WTC11 (cell line): ENCODE measurements at regions not wholly inside any gene's neighbourhood (a gene's known extent, or its start where the extent isn't known, plus 50 kb on each side); places are given as distances from the start of the nearest gene placed in this dataset.

Experiments
- ATAC-seq: fragments of 200-7000 bp; cut with Tn5 transposase; 2 replicates; pipeline ENCODE4 v1.10.0; 2021; ENCODE audit warnings: mild to moderate bottlenecking, moderate library complexity
- CTCF ChIA-PET: fragments of 300-600 bp; sonication (Branson Sonifier 250); formaldehyde crosslinking; loops from one replicate; lab custom pipeline; 2021; ENCODE audit warnings: antibody characterized with exemption; lab: Charles Lee
- POLR2A ChIA-PET: fragments of 350-600 bp; sonication (Branson Sonifier 250); formaldehyde crosslinking; loops from one replicate; lab custom pipeline; 2021; ENCODE audit warnings: antibody characterized with exemption; lab: Charles Lee
- DNase-seq: peaks from one replicate; pipeline ENCODE4 v3.0.0; 2021; ENCODE audit warnings: low spot score
- H3K27ac Mint-ChIP-seq: 2 replicates; pipeline ENCODE4 v1.8.0; 2021; ENCODE audit warnings: mixed read lengths
- H3K27me3 Mint-ChIP-seq: 2 replicates; pipeline ENCODE4 v1.8.0; 2021; ENCODE audit warnings: low read depth, mild to moderate bottlenecking, moderate library complexity, mixed read lengths
- H3K36me3 Mint-ChIP-seq: 2 replicates; pipeline ENCODE4 v1.8.0; 2021; ENCODE audit warnings: mixed read lengths
- H3K4me1 Mint-ChIP-seq: 2 replicates; pipeline ENCODE4 v1.8.0; 2022; ENCODE audit warnings: mixed read lengths
- H3K4me3 Mint-ChIP-seq: 2 replicates; pipeline ENCODE4 v1.8.0; 2021; ENCODE audit warnings: mild to moderate bottlenecking, moderate library complexity, mixed read lengths
- H3K9me3 Mint-ChIP-seq: 2 replicates; pipeline ENCODE4 v1.8.0; 2021; ENCODE audit warnings: mixed read lengths
- CREM ChIP-seq: sonication (generic); formaldehyde crosslinking; IDR thresholded peaks from 2 replicates; pipeline ENCODE4 v1.8.1; 2022; ENCODE audit warnings: mild to moderate bottlenecking, missing genetic modification reagents, moderate library complexity
- ETV6 ChIP-seq: sonication (generic); formaldehyde crosslinking; IDR thresholded peaks from 2 replicates; pipeline ENCODE4 v1.8.1; 2022; ENCODE audit warnings: mild to moderate bottlenecking, missing genetic modification reagents
- FOXK1 ChIP-seq: sonication (generic); formaldehyde crosslinking; IDR thresholded peaks from 2 replicates; pipeline ENCODE4 v1.8.0; 2022; ENCODE audit warnings: mild to moderate bottlenecking, moderate library complexity, missing genetic modification reagents
- GABPB1 ChIP-seq: sonication (generic); formaldehyde crosslinking; IDR thresholded peaks from 2 replicates; pipeline ENCODE4 v1.8.1; 2023; ENCODE audit warnings: mild to moderate bottlenecking, missing genetic modification reagents
- JUN ChIP-seq: sonication (generic); formaldehyde crosslinking; IDR thresholded peaks from 2 replicates; pipeline ENCODE4 v1.8.0; 2023; ENCODE audit warnings: mild to moderate bottlenecking, missing genetic modification reagents
- KAT7 ChIP-seq: sonication (generic); formaldehyde crosslinking; IDR thresholded peaks from 2 replicates; pipeline ENCODE4 v1.8.1; 2023; ENCODE audit warnings: missing genetic modification reagents, mild to moderate bottlenecking, borderline replicate concordance
- NFYB ChIP-seq: sonication (generic); formaldehyde crosslinking; conservative IDR thresholded peaks from 2 replicates; pipeline ENCODE4 v1.8.0; 2022; ENCODE audit warnings: low read depth, missing genetic modification reagents
- NR1H2 ChIP-seq: sonication (generic); formaldehyde crosslinking; IDR thresholded peaks from 2 replicates; pipeline ENCODE4 v1.9.0; 2021; ENCODE audit warnings: mild to moderate bottlenecking, moderate library complexity, missing genetic modification reagents
- NR3C1 ChIP-seq: sonication (generic); formaldehyde crosslinking; conservative IDR thresholded peaks from 2 replicates; pipeline ENCODE4 v1.8.1; 2023; ENCODE audit warnings: low read depth, mild to moderate bottlenecking, missing genetic modification reagents
- PRDM15 ChIP-seq: sonication (generic); formaldehyde crosslinking; IDR thresholded peaks from 2 replicates; pipeline ENCODE4 v1.8.0; 2022; ENCODE audit warnings: missing genetic modification reagents
- PRRX2 ChIP-seq: fragments of 250-450 bp; sonication (Bioruptor Pico); IDR thresholded peaks from 2 replicates; pipeline ENCODE4 v1.8.0; 2021; ENCODE audit warnings: mild to moderate bottlenecking
- RELA ChIP-seq: sonication (generic); formaldehyde crosslinking; IDR thresholded peaks from 2 replicates; pipeline ENCODE4 v1.8.1; 2022; ENCODE audit warnings: missing genetic modification reagents, mild to moderate bottlenecking, borderline replicate concordance
- RORB ChIP-seq: fragments of 250-450 bp; sonication (Bioruptor Pico); IDR thresholded peaks from 2 replicates; pipeline ENCODE4 v1.9.0; 2021; ENCODE audit warnings: mild to moderate bottlenecking
- SMAD4 ChIP-seq: sonication (generic); formaldehyde crosslinking; IDR thresholded peaks from 2 replicates; pipeline ENCODE4 v1.8.0; 2022; ENCODE audit warnings: mild to moderate bottlenecking, missing genetic modification reagents
- SP1 ChIP-seq: sonication (generic); formaldehyde crosslinking; conservative IDR thresholded peaks from 2 replicates; pipeline ENCODE4 v1.8.1; 2022; ENCODE audit warnings: missing genetic modification reagents
- TCF7 ChIP-seq: sonication (generic); formaldehyde crosslinking; IDR thresholded peaks from 2 replicates; pipeline ENCODE4 v1.8.0; 2022; ENCODE audit warnings: mild to moderate bottlenecking, low read depth, missing genetic modification reagents, moderate library complexity
- TEAD4 ChIP-seq: sonication (generic); formaldehyde crosslinking; IDR thresholded peaks from 2 replicates; pipeline ENCODE4 v1.8.0; 2022; ENCODE audit warnings: mild to moderate bottlenecking, missing genetic modification reagents
- ZBTB21 ChIP-seq: sonication (generic); formaldehyde crosslinking; IDR thresholded peaks from 2 replicates; pipeline ENCODE4 v1.8.1; 2023; ENCODE audit warnings: mild to moderate bottlenecking, missing genetic modification reagents, borderline replicate concordance
- ZBTB43 ChIP-seq: sonication (generic); formaldehyde crosslinking; IDR thresholded peaks from 2 replicates; pipeline ENCODE4 v1.8.1; 2023; ENCODE audit warnings: mild to moderate bottlenecking, missing genetic modification reagents
- ZNF138 ChIP-seq: sonication (generic); formaldehyde crosslinking; conservative IDR thresholded peaks from 2 replicates; pipeline ENCODE4 v1.8.1; 2022; ENCODE audit warnings: mild to moderate bottlenecking, moderate library complexity, missing genetic modification reagents
- ZNF671 ChIP-seq: fragments of 250-450 bp; sonication (Bioruptor Pico); IDR thresholded peaks from 2 replicates; pipeline ENCODE4 v1.8.0; 2021; ENCODE audit warnings: mild to moderate bottlenecking
- TF ChIP-seq, protein P1 (sequence below): fragments of 200-600 bp; IDR thresholded peaks from 2 replicates; pipeline ENCODE4 v1.8.0; 2022; ENCODE audit warnings: antibody characterized with exemption
- TF ChIP-seq, protein P2 (sequence below): sonication (generic); formaldehyde crosslinking; IDR thresholded peaks from 2 replicates; pipeline ENCODE4 v1.8.0; 2022; ENCODE audit warnings: mild to moderate bottlenecking, missing genetic modification reagents
- TF ChIP-seq, protein P3 (sequence below): sonication (generic); formaldehyde crosslinking; IDR thresholded peaks from 2 replicates; pipeline ENCODE4 v1.8.1; 2023; ENCODE audit warnings: mild to moderate bottlenecking, missing genetic modification reagents, moderate library complexity
- TF ChIP-seq, protein P4 (sequence below): sonication (generic); formaldehyde crosslinking; IDR thresholded peaks from 2 replicates; pipeline ENCODE4 v1.8.1; 2022; ENCODE audit warnings: mild to moderate bottlenecking, missing genetic modification reagents, moderate library complexity, borderline replicate concordance
- TF ChIP-seq, protein P5 (sequence below): sonication (generic); formaldehyde crosslinking; IDR thresholded peaks from 2 replicates; pipeline ENCODE4 v1.8.1; 2022; ENCODE audit warnings: low read depth, missing genetic modification reagents, borderline replicate concordance

DNA sequence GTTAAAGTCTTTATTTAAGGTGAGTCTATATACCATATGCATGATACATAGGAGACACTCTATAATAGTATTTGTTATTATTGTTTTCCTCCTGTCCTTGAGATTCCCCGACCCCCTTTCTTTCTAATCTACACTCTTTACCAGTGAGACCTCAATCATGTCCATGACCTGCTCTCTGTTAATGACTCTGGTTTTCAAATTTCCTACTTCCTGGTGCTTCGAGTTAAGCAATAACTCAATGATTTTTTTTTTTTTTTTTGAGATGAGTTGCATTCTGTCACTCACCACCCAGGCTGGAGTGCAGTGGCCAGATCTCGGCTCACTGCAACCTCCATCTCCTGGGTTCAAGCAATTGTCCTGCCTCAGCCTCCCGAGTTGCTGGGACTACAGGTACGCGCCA is 574.6 kb upstream of the SLC35B3 start:
- TF ChIP-seq, protein P1, sequence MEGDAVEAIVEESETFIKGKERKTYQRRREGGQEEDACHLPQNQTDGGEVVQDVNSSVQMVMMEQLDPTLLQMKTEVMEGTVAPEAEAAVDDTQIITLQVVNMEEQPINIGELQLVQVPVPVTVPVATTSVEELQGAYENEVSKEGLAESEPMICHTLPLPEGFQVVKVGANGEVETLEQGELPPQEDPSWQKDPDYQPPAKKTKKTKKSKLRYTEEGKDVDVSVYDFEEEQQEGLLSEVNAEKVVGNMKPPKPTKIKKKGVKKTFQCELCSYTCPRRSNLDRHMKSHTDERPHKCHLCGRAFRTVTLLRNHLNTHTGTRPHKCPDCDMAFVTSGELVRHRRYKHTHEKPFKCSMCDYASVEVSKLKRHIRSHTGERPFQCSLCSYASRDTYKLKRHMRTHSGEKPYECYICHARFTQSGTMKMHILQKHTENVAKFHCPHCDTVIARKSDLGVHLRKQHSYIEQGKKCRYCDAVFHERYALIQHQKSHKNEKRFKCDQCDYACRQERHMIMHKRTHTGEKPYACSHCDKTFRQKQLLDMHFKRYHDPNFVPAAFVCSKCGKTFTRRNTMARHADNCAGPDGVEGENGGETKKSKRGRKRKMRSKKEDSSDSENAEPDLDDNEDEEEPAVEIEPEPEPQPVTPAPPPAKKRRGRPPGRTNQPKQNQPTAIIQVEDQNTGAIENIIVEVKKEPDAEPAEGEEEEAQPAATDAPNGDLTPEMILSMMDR = no peak
- TF ChIP-seq, protein P2, sequence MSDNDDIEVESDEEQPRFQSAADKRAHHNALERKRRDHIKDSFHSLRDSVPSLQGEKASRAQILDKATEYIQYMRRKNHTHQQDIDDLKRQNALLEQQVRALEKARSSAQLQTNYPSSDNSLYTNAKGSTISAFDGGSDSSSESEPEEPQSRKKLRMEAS (CRISPR knock-in tag) = no peak
- TF ChIP-seq NR1H2 = no peak
- no peak for TF ChIP-seq GABPB1 (CRISPR knock-in tag)
- TF ChIP-seq, protein P3, sequence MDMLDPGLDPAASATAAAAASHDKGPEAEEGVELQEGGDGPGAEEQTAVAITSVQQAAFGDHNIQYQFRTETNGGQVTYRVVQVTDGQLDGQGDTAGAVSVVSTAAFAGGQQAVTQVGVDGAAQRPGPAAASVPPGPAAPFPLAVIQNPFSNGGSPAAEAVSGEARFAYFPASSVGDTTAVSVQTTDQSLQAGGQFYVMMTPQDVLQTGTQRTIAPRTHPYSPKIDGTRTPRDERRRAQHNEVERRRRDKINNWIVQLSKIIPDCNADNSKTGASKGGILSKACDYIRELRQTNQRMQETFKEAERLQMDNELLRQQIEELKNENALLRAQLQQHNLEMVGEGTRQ (CRISPR knock-in tag) = no peak
- TF ChIP-seq FOXK1 (CRISPR knock-in tag) = no peak
- TF ChIP-seq PRDM15 (CRISPR knock-in tag) = no peak
- TF ChIP-seq RORB (CRISPR knock-in tag) = no peak
- no peak for TF ChIP-seq CREM (CRISPR knock-in tag)
- TF ChIP-seq SP1 (CRISPR knock-in tag) = no peak
- TF ChIP-seq SMAD4 (CRISPR knock-in tag) = no peak
- no peak for TF ChIP-seq NR3C1 (CRISPR knock-in tag)
- no peak for TF ChIP-seq ZNF138 (CRISPR knock-in tag)
- no peak for TF ChIP-seq ZBTB21 (CRISPR knock-in tag)
- TF ChIP-seq ZNF671 (CRISPR knock-in tag) = no peak
- H3K4me3 Mint-ChIP-seq = no peak overlapping the region
- ATAC-seq = no peak
- H3K9me3 Mint-ChIP-seq = peaks cover 14% of the 10 kb centered on the region
- no peak overlapping the region for H3K27ac Mint-ChIP-seq
- H3K36me3 Mint-ChIP-seq = no peaks in the 10 kb centered on the region
- DNase-seq = no peak
- no peaks in the 10 kb centered on the region for H3K4me1 Mint-ChIP-seq
- no peaks in the 10 kb centered on the region for H3K27me3 Mint-ChIP-seq
- ChIA-PET POLR2A (no interaction called here), CTCF (no interaction called here)

DNA sequence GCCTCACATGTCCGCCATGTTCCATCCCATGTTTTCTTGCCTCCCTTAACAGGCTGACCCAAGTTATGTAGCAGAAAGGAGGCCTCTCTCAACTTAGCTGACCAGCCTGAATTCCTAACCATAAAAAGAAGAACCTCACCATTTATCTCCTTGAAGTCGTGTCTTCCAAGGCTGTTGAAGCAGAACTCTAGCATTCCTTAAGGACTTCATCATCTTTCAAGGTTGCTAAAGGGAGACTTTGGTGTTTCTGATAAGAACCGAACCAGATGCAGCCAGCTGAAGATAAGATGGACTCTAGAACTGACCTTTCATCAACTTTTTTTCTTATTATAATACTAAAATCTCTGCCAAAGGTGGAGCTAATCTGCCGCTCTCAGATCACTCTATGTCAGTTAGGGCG is 571.7 kb upstream of the SLC35B3 start:
- H3K4me1 Mint-ChIP-seq = no peaks in the 10 kb centered on the region
- no peak overlapping the region for H3K27ac Mint-ChIP-seq
- ChIA-PET CTCF (no interaction called here), POLR2A (no interaction called here)
- H3K4me3 Mint-ChIP-seq = no peak overlapping the region
- no peak for DNase-seq
- H3K27me3 Mint-ChIP-seq = no peaks in the 10 kb centered on the region
- ATAC-seq = no peak
- H3K36me3 Mint-ChIP-seq = no peaks in the 10 kb centered on the region
- H3K9me3 Mint-ChIP-seq = peaks cover 10% of the 10 kb centered on the region
- no peak for TF ChIP-seq KAT7
- TF ChIP-seq, protein P4, sequence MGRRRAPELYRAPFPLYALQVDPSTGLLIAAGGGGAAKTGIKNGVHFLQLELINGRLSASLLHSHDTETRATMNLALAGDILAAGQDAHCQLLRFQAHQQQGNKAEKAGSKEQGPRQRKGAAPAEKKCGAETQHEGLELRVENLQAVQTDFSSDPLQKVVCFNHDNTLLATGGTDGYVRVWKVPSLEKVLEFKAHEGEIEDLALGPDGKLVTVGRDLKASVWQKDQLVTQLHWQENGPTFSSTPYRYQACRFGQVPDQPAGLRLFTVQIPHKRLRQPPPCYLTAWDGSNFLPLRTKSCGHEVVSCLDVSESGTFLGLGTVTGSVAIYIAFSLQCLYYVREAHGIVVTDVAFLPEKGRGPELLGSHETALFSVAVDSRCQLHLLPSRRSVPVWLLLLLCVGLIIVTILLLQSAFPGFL (CRISPR knock-in tag) = no peak
- no peak for TF ChIP-seq NFYB (CRISPR knock-in tag)
- TF ChIP-seq GABPB1 (CRISPR knock-in tag) = no peak
- TF ChIP-seq ETV6 (CRISPR knock-in tag) = no peak
- no peak for TF ChIP-seq SMAD4 (CRISPR knock-in tag)
- TF ChIP-seq CREM (CRISPR knock-in tag) = no peak
- no peak for TF ChIP-seq TEAD4 (CRISPR knock-in tag)
- no peak for TF ChIP-seq ZBTB43 (CRISPR knock-in tag)
- no peak for TF ChIP-seq TCF7
- TF ChIP-seq RELA (CRISPR knock-in tag) = no peak
- no peak for TF ChIP-seq JUN (CRISPR knock-in tag)
- no peak for TF ChIP-seq PRRX2 (CRISPR knock-in tag)
- TF ChIP-seq, protein P5, sequence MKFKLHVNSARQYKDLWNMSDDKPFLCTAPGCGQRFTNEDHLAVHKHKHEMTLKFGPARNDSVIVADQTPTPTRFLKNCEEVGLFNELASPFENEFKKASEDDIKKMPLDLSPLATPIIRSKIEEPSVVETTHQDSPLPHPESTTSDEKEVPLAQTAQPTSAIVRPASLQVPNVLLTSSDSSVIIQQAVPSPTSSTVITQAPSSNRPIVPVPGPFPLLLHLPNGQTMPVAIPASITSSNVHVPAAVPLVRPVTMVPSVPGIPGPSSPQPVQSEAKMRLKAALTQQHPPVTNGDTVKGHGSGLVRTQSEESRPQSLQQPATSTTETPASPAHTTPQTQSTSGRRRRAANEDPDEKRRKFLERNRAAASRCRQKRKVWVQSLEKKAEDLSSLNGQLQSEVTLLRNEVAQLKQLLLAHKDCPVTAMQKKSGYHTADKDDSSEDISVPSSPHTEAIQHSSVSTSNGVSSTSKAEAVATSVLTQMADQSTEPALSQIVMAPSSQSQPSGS = no peak
